ENCODE measurements at regions not wholly inside any gene's neighbourhood (a gene's known extent, or its start where the extent isn't known, plus 50 kb on each side); places are given as distances from the start of the nearest gene placed in this dataset.

DNA sequence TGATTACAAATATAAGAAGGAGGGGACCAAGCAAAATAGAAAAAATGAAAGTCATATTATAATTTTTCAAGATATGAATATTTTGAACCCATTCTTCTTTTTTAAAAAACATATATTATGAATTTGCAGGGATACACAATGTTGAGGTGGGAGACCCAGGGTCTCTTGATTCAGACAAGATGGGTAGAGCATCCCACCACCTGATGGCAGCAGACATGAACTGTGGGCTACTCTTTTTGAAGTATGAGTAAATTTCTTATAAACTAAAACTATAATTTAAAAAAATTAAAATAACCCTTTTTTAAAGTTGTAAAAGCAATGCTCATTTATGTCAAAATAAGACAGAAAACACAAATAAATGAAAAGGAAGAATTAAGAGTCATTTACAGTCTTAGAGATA lies 202.7 kb upstream of the PRICKLE1 start:
- Histone ChIP-seq H3K9ac (ENCODE audit: low read depth in 1 of 2, low read length in 2 of 2) (no peak overlapping the region), H3K9me3 (ENCODE audit: control insufficient read depth in 4 of 4, low read length in 3 of 4) (no peaks in the 10 kb centered on the region), H3K27ac (ENCODE audit: low read depth in 1 of 2, low read length in 2 of 2) (no peak overlapping the region), H3K4me1 (ENCODE audit: control insufficient read depth in 4 of 4, insufficient read depth in 4 of 4, low read length in 3 of 4) (peaks cover 0 to 4% (median 0%) of the 10 kb centered on the region in 4 donors), H3K4me3 (ENCODE audit: low read depth in 1 of 3, low read length in 3 of 3) (no peak overlapping the region), H3K36me3 (ENCODE audit: control insufficient read depth in 4 of 4, insufficient read depth in 3 of 4, low read depth in 1 of 4, low read length in 3 of 4) (no peaks in the 10 kb centered on the region), H3K27me3 (ENCODE audit: control insufficient read depth in 4 of 4, insufficient read depth in 4 of 4, low read length in 3 of 4) (no peaks in the 10 kb centered on the region)
- no peak for DNase-seq (ENCODE audit: low spot score)
- no peak for TF ChIP-seq HNF4G (IDR thresholded peaks at IDR 0.05)
- TF ChIP-seq JUND (IDR thresholded peaks at IDR 0.05), result no peak
- no peak for TF ChIP-seq EGR1 (IDR thresholded peaks at IDR 0.05; ENCODE audit: low read depth in 2 of 2)
- TF ChIP-seq GABPA (IDR thresholded peaks at IDR 0.05 in 1 of 2, conservative IDR thresholded peaks at IDR 0.05 in 1 of 2), result no peak
- TF ChIP-seq, protein P1, sequence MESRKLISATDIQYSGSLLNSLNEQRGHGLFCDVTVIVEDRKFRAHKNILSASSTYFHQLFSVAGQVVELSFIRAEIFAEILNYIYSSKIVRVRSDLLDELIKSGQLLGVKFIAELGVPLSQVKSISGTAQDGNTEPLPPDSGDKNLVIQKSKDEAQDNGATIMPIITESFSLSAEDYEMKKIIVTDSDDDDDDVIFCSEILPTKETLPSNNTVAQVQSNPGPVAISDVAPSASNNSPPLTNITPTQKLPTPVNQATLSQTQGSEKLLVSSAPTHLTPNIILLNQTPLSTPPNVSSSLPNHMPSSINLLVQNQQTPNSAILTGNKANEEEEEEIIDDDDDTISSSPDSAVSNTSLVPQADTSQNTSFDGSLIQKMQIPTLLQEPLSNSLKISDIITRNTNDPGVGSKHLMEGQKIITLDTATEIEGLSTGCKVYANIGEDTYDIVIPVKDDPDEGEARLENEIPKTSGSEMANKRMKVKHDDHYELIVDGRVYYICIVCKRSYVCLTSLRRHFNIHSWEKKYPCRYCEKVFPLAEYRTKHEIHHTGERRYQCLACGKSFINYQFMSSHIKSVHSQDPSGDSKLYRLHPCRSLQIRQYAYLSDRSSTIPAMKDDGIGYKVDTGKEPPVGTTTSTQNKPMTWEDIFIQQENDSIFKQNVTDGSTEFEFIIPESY (IDR thresholded peaks at IDR 0.05), result no peak
- TF ChIP-seq, protein P2, sequence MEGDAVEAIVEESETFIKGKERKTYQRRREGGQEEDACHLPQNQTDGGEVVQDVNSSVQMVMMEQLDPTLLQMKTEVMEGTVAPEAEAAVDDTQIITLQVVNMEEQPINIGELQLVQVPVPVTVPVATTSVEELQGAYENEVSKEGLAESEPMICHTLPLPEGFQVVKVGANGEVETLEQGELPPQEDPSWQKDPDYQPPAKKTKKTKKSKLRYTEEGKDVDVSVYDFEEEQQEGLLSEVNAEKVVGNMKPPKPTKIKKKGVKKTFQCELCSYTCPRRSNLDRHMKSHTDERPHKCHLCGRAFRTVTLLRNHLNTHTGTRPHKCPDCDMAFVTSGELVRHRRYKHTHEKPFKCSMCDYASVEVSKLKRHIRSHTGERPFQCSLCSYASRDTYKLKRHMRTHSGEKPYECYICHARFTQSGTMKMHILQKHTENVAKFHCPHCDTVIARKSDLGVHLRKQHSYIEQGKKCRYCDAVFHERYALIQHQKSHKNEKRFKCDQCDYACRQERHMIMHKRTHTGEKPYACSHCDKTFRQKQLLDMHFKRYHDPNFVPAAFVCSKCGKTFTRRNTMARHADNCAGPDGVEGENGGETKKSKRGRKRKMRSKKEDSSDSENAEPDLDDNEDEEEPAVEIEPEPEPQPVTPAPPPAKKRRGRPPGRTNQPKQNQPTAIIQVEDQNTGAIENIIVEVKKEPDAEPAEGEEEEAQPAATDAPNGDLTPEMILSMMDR (IDR thresholded peaks at IDR 0.05; ENCODE audit: low read depth, low read length, missing input control), result no peak
- TF ChIP-seq FOXA2 (IDR thresholded peaks at IDR 0.05), result no peak
- TF ChIP-seq RAD21 (IDR thresholded peaks at IDR 0.05), result no peak
- TF ChIP-seq, protein P3, sequence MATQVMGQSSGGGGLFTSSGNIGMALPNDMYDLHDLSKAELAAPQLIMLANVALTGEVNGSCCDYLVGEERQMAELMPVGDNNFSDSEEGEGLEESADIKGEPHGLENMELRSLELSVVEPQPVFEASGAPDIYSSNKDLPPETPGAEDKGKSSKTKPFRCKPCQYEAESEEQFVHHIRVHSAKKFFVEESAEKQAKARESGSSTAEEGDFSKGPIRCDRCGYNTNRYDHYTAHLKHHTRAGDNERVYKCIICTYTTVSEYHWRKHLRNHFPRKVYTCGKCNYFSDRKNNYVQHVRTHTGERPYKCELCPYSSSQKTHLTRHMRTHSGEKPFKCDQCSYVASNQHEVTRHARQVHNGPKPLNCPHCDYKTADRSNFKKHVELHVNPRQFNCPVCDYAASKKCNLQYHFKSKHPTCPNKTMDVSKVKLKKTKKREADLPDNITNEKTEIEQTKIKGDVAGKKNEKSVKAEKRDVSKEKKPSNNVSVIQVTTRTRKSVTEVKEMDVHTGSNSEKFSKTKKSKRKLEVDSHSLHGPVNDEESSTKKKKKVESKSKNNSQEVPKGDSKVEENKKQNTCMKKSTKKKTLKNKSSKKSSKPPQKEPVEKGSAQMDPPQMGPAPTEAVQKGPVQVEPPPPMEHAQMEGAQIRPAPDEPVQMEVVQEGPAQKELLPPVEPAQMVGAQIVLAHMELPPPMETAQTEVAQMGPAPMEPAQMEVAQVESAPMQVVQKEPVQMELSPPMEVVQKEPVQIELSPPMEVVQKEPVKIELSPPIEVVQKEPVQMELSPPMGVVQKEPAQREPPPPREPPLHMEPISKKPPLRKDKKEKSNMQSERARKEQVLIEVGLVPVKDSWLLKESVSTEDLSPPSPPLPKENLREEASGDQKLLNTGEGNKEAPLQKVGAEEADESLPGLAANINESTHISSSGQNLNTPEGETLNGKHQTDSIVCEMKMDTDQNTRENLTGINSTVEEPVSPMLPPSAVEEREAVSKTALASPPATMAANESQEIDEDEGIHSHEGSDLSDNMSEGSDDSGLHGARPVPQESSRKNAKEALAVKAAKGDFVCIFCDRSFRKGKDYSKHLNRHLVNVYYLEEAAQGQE (IDR thresholded peaks at IDR 0.05), result no peak
- no peak for TF ChIP-seq FOXA1 (IDR thresholded peaks at IDR 0.05)
- TF ChIP-seq TAF1 (conservative IDR thresholded peaks at IDR 0.05), result no peak
- TF ChIP-seq, protein P4, sequence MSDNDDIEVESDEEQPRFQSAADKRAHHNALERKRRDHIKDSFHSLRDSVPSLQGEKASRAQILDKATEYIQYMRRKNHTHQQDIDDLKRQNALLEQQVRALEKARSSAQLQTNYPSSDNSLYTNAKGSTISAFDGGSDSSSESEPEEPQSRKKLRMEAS (IDR thresholded peaks at IDR 0.05), result no peak
- TF ChIP-seq YY1 (IDR thresholded peaks at IDR 0.05), result no peak
- TF ChIP-seq, protein P5, sequence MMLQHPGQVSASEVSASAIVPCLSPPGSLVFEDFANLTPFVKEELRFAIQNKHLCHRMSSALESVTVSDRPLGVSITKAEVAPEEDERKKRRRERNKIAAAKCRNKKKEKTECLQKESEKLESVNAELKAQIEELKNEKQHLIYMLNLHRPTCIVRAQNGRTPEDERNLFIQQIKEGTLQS (IDR thresholded peaks at IDR 0.05), result no peak
- no peak for TF ChIP-seq RXRA (IDR thresholded peaks at IDR 0.05)

DNA sequence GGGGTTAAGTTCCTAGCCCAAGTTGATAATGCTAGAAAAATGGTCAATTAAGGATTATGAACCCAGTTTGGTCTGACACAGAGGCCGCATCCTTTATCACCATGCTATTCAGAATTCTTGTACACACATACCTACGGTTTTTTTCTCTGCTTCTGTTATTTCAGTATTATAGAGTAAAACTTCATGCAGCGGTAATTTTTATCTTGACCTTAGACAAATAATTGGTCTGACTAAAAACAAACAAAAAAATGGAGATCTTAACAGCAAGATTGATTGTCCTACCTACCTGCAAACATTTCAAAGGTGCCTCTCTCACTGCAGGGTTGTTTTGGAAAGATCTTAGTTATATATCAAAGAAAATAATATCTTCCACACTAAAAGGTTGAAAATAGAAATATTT lies 201.9 kb upstream of the PRICKLE1 start:
- no peak overlapping the region for H3K9ac ChIP-seq (ENCODE audit: low read depth in 1 of 2, low read length in 2 of 2)
- H3K4me3 ChIP-seq (ENCODE audit: low read depth in 1 of 3, low read length in 3 of 3), result no peak overlapping the region
- peaks cover 0 to 4% (median 0%) of the 10 kb centered on the region in 4 donors for H3K4me1 ChIP-seq (ENCODE audit: control insufficient read depth in 4 of 4, insufficient read depth in 4 of 4, low read length in 3 of 4)
- H3K9me3 ChIP-seq (ENCODE audit: control insufficient read depth in 4 of 4, low read length in 3 of 4), result no peaks in the 10 kb centered on the region
- WGBS, result 60% methylated on average over 3 of the region's 3 CpGs
- no peak for DNase-seq (ENCODE audit: low spot score)
- no peaks in the 10 kb centered on the region for H3K36me3 ChIP-seq (ENCODE audit: control insufficient read depth in 4 of 4, insufficient read depth in 3 of 4, low read depth in 1 of 4, low read length in 3 of 4)
- H3K27ac ChIP-seq (ENCODE audit: low read depth in 1 of 2, low read length in 2 of 2), result no peak overlapping the region
- no peaks in the 10 kb centered on the region for H3K27me3 ChIP-seq (ENCODE audit: control insufficient read depth in 4 of 4, insufficient read depth in 4 of 4, low read length in 3 of 4)
- TF ChIP-seq, protein P2 (IDR thresholded peaks at IDR 0.05; ENCODE audit: low read depth, low read length, missing input control), result no peak
- TF ChIP-seq RAD21 (IDR thresholded peaks at IDR 0.05), result no peak
- TF ChIP-seq YY1 (IDR thresholded peaks at IDR 0.05), result no peak
- TF ChIP-seq HNF4G (IDR thresholded peaks at IDR 0.05), result no peak
- TF ChIP-seq GABPA (IDR thresholded peaks at IDR 0.05 in 1 of 2, conservative IDR thresholded peaks at IDR 0.05 in 1 of 2), result no peak
- no peak for TF ChIP-seq NR2F2 (IDR thresholded peaks at IDR 0.05)
- TF ChIP-seq JUND (IDR thresholded peaks at IDR 0.05), result no peak
- TF ChIP-seq FOXA2 (IDR thresholded peaks at IDR 0.05), result no peak
- no peak for TF ChIP-seq FOXA1 (IDR thresholded peaks at IDR 0.05)
- TF ChIP-seq, protein P3 (IDR thresholded peaks at IDR 0.05), result no peak
- TF ChIP-seq SP1 (IDR thresholded peaks at IDR 0.05), result no peak
- TF ChIP-seq EGR1 (IDR thresholded peaks at IDR 0.05; ENCODE audit: low read depth in 2 of 2), result no peak
- TF ChIP-seq, protein P5 (IDR thresholded peaks at IDR 0.05), result no peak

Data from liver (tissue), 8 donors.